Non-pigmented ciliary epithelial cell (primary cell): ENCODE measurements at regions not wholly inside any gene's neighbourhood (a gene's known extent, or its start where the extent isn't known, plus 50 kb on each side); places are given as distances from the start of the nearest gene placed in this dataset.
A peak's percentile ranks its signal among the peaks of the same experiment; 100 is the strongest.
"Not testable (repeated sequence)": the region's sequence is repeated elsewhere in the genome, so short reads cannot be mapped to it uniquely, and the experiment has no call there.

Experiments used
- DNase-seq: peaks from one replicate; pipeline ENCODE4 v3.0.0-alpha.2; 2010; ENCODE audit warnings: low read depth

DNA sequence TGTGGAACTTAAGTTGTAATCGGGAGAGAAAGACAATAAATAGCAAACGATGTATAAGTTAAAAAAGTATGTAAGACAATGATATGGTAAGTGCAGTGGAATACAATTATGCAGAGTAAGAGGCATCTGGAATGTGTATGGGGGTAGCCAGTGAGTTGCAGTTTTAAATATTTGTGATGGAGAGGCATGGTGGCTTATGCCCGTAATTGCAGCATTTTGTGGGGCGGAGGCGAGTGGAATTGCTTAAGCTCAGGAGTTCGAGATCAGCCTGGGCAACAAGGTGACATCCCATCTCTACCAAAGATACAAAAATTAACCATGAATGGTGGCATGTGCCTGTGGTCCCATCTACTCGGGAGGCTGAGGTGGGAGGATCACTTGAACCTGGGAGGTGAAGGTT lies 52.5 kb upstream of the WDFY3 start:
- DNase-seq, result no peak

GRCh38 chr4:85019411-85019810 lies 52.9 kb upstream of the WDFY3 start:
- DNase-seq, result no peak

- DNase-seq, result no peak
These were observed 58.2 kb upstream of the WDFY3 start for GRCh38 chr4:85024671-85025070.

- DNase-seq, result peak; percentile 6
These were observed 62.4 kb upstream of the WDFY3 start for GRCh38 chr4:85028910-85029309.

DNA sequence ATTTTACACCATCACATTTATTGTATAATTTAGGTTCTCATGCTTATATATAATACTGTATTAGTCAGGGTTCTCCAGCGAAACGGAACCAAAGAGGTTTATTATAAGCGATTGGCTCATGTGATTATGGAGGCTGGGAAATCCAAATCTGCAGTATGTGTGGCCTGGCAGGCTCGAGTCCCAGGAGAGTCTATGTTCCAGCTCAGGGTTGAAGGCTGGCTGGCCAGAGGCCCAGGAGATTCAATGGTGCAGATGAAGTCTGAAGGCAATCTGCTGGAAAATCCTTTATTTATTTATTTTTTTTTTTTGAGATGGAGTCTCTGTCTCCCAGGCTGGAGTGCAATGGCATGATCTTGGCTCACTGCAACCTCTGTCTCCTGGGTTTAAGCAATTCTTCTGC lies 63.0 kb upstream of the WDFY3 start:
- DNase-seq, result no peak

DNA sequence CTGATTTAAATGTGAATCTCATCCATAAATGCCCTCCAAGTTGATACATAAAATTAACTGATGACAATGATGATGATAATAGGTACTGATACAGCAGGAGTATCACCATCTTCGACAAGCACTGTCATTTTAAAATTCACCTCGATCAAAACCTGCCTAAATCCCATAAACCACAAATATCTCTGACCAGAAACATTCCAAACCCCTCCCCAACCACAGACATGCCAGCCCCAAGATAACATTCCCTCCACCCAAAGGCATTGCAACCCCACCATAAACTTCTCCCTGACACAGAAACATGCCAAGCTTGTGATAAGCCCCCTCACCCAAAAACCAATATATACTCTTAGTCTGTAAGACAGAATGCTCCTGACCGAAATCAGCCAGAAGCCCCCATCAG lies 63.7 kb upstream of the WDFY3 start:
- no peak for DNase-seq

GRCh38 chr4:85033838-85034237 lies 67.3 kb upstream of the WDFY3 start:
- DNase-seq, result not testable (repeated sequence)

DNA sequence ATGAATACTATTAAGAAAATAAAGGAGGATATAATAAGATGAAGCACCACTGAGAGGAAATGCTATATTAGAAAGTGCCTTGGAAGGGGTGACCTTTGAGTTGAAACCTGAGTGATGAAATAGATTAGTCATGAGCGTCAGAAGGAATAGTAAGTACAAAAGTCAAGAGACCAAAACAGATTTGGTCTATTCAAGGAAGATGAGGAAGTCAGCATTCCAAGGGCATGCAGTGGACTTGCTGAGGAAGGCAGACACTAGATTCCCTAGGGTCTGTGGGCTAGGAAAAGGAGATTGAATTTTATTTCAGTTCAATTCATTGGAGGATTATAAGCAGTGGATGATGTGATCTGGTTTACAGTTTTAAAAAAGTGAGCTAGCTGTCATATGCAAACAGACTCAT lies 73.0 kb upstream of the WDFY3 start:
- DNase-seq, result peak; percentile 30

DNA sequence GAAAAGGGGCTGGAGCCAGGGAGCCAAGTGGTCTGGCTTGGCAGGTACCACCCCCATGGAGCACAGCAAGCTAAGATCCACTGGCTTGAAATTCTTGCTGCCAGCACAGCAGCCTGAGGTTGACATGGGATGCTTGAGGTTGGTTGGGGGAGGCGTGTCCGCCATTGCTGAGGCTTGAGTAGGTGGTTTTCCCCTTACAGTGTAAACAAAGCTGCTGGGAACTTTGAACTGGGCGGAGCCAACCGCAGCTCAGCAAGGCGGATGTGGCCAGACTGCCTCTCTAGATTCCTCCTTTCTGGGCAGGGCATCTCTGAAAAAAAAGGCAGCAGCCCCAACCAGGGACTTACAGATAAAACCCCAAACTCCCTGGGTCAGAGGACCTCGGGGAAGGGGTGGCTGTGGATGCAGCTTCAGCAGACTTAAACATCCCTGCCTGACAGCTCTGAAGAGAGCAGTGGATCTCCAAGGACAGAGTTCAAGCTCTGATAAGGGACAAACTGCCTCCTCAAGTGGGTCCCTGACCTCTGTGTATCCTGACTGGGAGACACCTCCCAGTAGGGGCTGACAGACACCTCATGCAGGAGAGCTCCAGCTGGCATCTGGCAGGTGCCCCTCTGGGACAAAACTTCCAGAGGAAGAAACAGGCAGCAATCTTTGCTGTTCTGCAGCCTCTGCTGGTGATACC lies 77.5 kb upstream of the WDFY3 start:
- not testable (repeated sequence) for DNase-seq

GRCh38 chr4:85050736-85051135 lies 84.2 kb upstream of the WDFY3 start:
- DNase-seq, result no peak

GRCh38 chr4:85051526-85051925 lies 85.0 kb upstream of the WDFY3 start:
- no peak for DNase-seq

GRCh38 chr4:85054925-85055324 lies 88.4 kb upstream of the WDFY3 start:
- not testable (repeated sequence) for DNase-seq

DNA sequence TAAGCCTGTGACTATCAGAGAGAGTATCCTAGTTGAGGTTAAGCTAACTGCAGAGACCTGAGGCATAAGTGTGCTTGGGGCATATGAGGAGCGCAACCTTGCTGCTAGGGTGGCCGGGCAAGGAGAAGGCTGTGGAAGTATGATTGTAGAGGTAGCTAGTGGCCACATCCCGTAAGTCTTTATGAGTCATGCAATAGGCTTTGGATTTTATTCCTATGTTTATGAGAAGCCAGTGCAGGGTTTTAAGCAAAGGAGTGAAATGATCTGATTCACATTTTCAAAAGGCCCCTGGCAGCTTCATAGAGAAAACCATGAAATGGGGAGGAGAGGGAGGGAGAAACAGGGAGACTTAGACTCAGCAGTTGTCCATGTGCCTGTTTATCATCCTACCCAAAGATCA lies 92.1 kb upstream of the WDFY3 start:
- peak; percentile 2 for DNase-seq

- no peak for DNase-seq
These were observed 95.5 kb upstream of the WDFY3 start for GRCh38 chr4:85061974-85062373.

DNA sequence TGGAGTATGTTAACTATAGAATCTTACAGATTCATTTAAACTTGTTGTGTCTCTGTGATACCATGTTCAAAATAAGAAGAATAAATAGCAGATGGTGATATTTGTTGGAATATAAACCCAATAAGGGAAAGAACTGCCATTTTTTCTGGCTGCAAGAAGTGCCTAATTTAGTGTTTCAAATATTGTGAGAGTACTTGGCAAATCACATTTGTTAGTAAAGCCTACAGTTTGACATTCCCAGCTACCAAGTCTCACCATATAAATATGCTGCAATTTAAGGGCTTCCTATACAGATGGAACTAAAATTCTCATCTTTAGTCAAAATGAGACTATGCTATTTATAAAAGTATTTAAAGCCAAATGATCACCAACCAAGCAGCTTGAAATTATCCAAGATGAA lies 96.0 kb upstream of the WDFY3 start:
- no peak for DNase-seq

GRCh38 chr4:85067342-85067741 lies 100.9 kb upstream of the WDFY3 start:
- no peak for DNase-seq

DNA sequence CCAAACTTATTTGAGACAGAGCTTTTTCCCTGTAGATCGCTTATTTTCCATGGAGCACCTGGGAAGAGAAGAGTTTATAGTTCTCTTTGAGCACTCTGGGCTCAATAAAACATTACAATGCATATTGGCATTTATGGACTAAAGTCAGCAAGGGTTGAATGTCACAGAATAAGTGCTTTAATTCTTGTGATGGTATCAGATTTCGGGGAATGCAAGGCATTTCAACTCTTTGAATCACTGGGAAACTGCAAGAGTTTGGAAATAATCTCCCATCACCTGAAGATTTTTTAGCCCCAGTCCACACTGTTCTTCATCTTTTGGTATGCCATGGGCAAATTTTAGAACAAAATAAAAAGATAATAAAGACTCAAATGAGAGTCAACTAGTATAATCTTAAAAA lies 111.5 kb upstream of the WDFY3 start:
- DNase-seq, result no peak

- no peak for DNase-seq
These were observed 114.7 kb upstream of the WDFY3 start for GRCh38 chr4:85081196-85081595.

GRCh38 chr4:85084371-85085094 lies 118.0 kb upstream of the WDFY3 start:
- peak; percentile 55 for DNase-seq

DNA sequence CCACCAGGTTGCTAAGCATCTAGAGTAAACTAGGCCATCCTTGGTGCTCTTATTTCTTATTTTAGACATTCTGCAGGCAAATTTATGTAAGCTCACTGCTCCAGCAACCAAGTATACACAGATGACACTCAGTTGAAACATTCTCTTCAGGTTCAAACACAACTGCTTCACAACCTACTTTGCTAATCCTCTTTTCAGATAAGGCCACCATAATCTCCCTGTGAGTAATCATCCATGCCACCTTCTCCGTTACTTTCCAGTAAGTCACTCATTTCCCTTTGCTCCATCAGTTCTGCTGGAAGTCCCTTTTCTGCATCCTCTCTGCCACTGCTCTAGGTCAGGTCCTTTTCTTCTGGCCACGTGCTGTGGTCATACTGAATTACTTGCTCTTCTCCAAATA lies 120.2 kb upstream of the WDFY3 start:
- no peak for DNase-seq

DNA sequence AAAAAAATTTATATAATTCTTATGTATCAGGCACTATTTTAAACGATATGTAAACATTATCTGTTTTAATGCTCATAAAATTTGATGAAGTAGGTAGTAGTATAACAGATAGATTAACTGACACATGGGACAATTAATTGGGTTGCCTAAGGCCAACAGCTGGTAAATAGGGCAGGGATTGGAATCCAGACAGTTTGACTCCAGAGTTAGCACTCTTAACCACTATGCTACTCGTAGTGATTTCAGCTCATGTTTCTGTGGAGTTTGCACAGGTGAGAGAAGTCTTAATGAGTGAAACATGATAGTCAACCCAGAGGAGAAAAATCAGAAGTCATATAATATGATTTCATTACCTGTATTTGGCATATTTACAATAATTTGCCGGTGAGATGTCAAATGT lies 126.0 kb upstream of the WDFY3 start:
- DNase-seq, result no peak

- DNase-seq, result no peak
These were observed 126.5 kb upstream of the WDFY3 start for GRCh38 chr4:85092943-85093342.

DNA sequence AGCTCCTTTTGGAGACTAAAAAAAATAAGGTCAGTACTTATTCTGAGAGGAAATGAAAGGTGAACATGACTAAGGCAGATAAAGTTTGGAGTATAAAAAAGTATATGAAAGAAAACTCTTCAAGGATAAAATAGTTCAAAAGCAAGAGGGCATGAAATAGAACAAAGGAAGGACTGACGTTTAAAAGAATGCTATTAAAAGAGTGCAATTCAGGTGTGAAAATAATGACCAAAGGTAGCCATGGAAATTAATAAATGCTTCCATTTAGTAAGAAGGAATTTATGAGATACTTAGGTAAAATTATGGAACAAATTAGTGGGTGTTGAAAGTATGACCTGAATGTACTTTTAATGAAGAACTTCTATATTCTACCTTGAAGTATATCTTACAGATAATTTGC lies 128.2 kb upstream of the WDFY3 start:
- DNase-seq, result no peak

DNA sequence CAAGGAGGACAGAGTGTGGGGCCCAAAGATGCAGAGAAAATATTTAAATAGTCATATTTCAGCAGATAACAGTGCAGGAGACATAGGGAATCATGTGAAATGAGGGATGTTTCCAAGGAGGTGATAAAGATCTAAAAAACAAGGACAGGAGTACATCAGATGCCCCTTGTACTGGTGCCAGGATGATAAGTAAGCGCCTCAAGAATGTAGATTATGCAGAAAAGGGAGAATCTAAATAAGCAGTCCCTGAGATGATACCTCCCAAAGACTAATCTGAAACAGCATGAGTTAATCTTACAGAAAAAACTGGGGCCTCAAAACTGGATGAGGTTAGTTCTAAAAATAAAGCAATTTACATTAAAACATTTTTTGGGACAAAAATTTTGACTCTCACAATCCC lies 136.1 kb upstream of the WDFY3 start:
- no peak for DNase-seq
